ENCODE measurements at regions not wholly inside any gene's neighbourhood (a gene's known extent, or its start where the extent isn't known, plus 50 kb on each side); places are given as distances from the start of the nearest gene placed in this dataset.

- no peaks in the 10 kb centered on the region for H3K36me3 ChIP-seq (ENCODE audit: control insufficient read depth in 2 of 2, extremely low read depth in 1 of 2, insufficient read depth in 1 of 2, low read length in 1 of 2)
- ATAC-seq (replicated peaks in 1 of 4) (no peak), DNase-seq (no peak)
- no peaks in the 10 kb centered on the region for H3K4me1 ChIP-seq (ENCODE audit: control insufficient read depth in 1 of 2, extremely low read depth in 1 of 2, insufficient read depth in 2 of 2, low read length in 2 of 2)
- H3K27ac ChIP-seq (ENCODE audit: low read length): no peak overlapping the region
- H3K27me3 Mint-ChIP-seq: peaks cover 2 to 10% of the 10 kb centered on the region in 2 donors
- H3K27ac Mint-ChIP-seq: no peak overlapping the region
- no peak overlapping the region for H3K4me3 Mint-ChIP-seq
- POLR2A ChIA-PET: no interaction called here
- H3K9me3 ChIP-seq: no peaks in the 10 kb centered on the region
- H3K27me3 ChIP-seq (replicated peaks in 1 of 2; ENCODE audit: control insufficient read depth in 2 of 2, extremely low read depth in 1 of 2, insufficient read depth in 2 of 2, low read length in 1 of 2): peaks cover 0 to 3% of the 10 kb centered on the region in 2 experiments
- H3K4me3 ChIP-seq (ENCODE audit: control insufficient read depth in 1 of 2, extremely low read depth in 1 of 2, low read length in 1 of 2): no peak overlapping the region
- CTCF ChIA-PET: interaction anchor here in 1 of 2 donors (1.1 kb wide), 1 partner anchor 20 kb away, joined by 3 read pairs; no protein-coding TSS in a partner anchor
- H3K36me3 Mint-ChIP-seq: no peaks in the 10 kb centered on the region
- no peaks in the 10 kb centered on the region for H3K4me1 Mint-ChIP-seq
- WGBS (ENCODE audit: insufficient coverage): 88% methylated on average over 3 of the region's 6 CpGs
- no peaks in the 10 kb centered on the region for H3K9me3 Mint-ChIP-seq
Measured at GRCh38 chr13:31409678-31410356, 210.0 kb downstream of the B3GLCT start.

GRCh38 chr13:31413516-31413915 is 213.7 kb downstream of the B3GLCT start:
- DNase-seq (no peak), ATAC-seq (replicated peaks in 1 of 4) (no peak)
- no peak overlapping the region for H3K27ac ChIP-seq (ENCODE audit: low read length)
- H3K9me3 ChIP-seq: no peaks in the 10 kb centered on the region
- ChIA-PET POLR2A (no interaction called here), CTCF (no interaction called here)
- H3K4me3 Mint-ChIP-seq: no peak overlapping the region
- H3K36me3 ChIP-seq (ENCODE audit: control insufficient read depth in 2 of 2, extremely low read depth in 1 of 2, insufficient read depth in 1 of 2, low read length in 1 of 2): no peaks in the 10 kb centered on the region
- peaks cover 0 to 19% of the 10 kb centered on the region in 2 donors for H3K27me3 Mint-ChIP-seq
- H3K27me3 ChIP-seq (replicated peaks in 1 of 2; ENCODE audit: control insufficient read depth in 2 of 2, extremely low read depth in 1 of 2, insufficient read depth in 2 of 2, low read length in 1 of 2): peaks cover 0 to 2% of the 10 kb centered on the region in 2 experiments
- WGBS (ENCODE audit: insufficient coverage): 100% methylated on average over 2 of the region's 3 CpGs
- H3K4me1 ChIP-seq (ENCODE audit: control insufficient read depth in 1 of 2, extremely low read depth in 1 of 2, insufficient read depth in 2 of 2, low read length in 2 of 2): no peaks in the 10 kb centered on the region
- H3K4me1 Mint-ChIP-seq: no peaks in the 10 kb centered on the region
- no peak overlapping the region for H3K27ac Mint-ChIP-seq
- H3K36me3 Mint-ChIP-seq: no peaks in the 10 kb centered on the region
- no peak overlapping the region for H3K4me3 ChIP-seq (ENCODE audit: control insufficient read depth in 1 of 2, extremely low read depth in 1 of 2, low read length in 1 of 2)
- no peaks in the 10 kb centered on the region for H3K9me3 Mint-ChIP-seq

- no peaks in the 10 kb centered on the region for H3K4me1 Mint-ChIP-seq
- H3K4me3 Mint-ChIP-seq: no peak overlapping the region
- H3K36me3 ChIP-seq (ENCODE audit: control insufficient read depth in 2 of 2, extremely low read depth in 1 of 2, insufficient read depth in 1 of 2, low read length in 1 of 2): no peaks in the 10 kb centered on the region
- H3K36me3 Mint-ChIP-seq: no peaks in the 10 kb centered on the region
- no peak for DNase-seq
- WGBS (ENCODE audit: insufficient coverage): 92% methylated on average over 4 of the region's 4 CpGs
- H3K9me3 Mint-ChIP-seq: no peaks in the 10 kb centered on the region
- ChIA-PET POLR2A (no interaction called here), CTCF (no interaction called here)
- no peak overlapping the region for H3K4me3 ChIP-seq (ENCODE audit: control insufficient read depth in 1 of 2, extremely low read depth in 1 of 2, low read length in 1 of 2)
- no peaks in the 10 kb centered on the region for H3K9me3 ChIP-seq
- H3K4me1 ChIP-seq (ENCODE audit: control insufficient read depth in 1 of 2, extremely low read depth in 1 of 2, insufficient read depth in 2 of 2, low read length in 2 of 2): no peaks in the 10 kb centered on the region
- H3K27ac Mint-ChIP-seq: no peak overlapping the region
- no peak for ATAC-seq (replicated peaks in 1 of 4)
- no peak overlapping the region for H3K27ac ChIP-seq (ENCODE audit: low read length)
- peaks cover 0 to 2% of the 10 kb centered on the region in 2 experiments for H3K27me3 ChIP-seq (replicated peaks in 1 of 2; ENCODE audit: control insufficient read depth in 2 of 2, extremely low read depth in 1 of 2, insufficient read depth in 2 of 2, low read length in 1 of 2)
- H3K27me3 Mint-ChIP-seq: peaks cover 6 to 31% of the 10 kb centered on the region in 2 donors
Measured at GRCh38 chr13:31416066-31416465, 216.3 kb downstream of the B3GLCT start.

GRCh38 chr13:31418186-31418585 is 218.4 kb downstream of the B3GLCT start:
- Histone ChIP-seq H3K4me3 (ENCODE audit: control insufficient read depth in 1 of 2, extremely low read depth in 1 of 2, low read length in 1 of 2) (no peak overlapping the region), H3K27me3 (replicated peaks in 1 of 2; ENCODE audit: control insufficient read depth in 2 of 2, extremely low read depth in 1 of 2, insufficient read depth in 2 of 2, low read length in 1 of 2) (peaks cover 0 to 2% of the 10 kb centered on the region in 2 experiments), H3K36me3 (ENCODE audit: control insufficient read depth in 2 of 2, extremely low read depth in 1 of 2, insufficient read depth in 1 of 2, low read length in 1 of 2) (no peaks in the 10 kb centered on the region), H3K9me3 (no peaks in the 10 kb centered on the region), H3K27ac (ENCODE audit: low read length) (no peak overlapping the region), H3K4me1 (ENCODE audit: control insufficient read depth in 1 of 2, extremely low read depth in 1 of 2, insufficient read depth in 2 of 2, low read length in 2 of 2) (no peaks in the 10 kb centered on the region)
- Mint-ChIP-seq H3K4me1 (no peaks in the 10 kb centered on the region), H3K9me3 (no peaks in the 10 kb centered on the region), H3K27me3 (peaks cover 11 to 31% of the 10 kb centered on the region in 2 donors), H3K4me3 (no peak overlapping the region), H3K36me3 (no peaks in the 10 kb centered on the region), H3K27ac (no peak overlapping the region)
- WGBS (ENCODE audit: insufficient coverage): no CpG with 5 or more reads among the region's 2 CpGs
- CTCF ChIA-PET: no interaction called here
- DNase-seq (no peak), ATAC-seq (replicated peaks in 1 of 4) (no peak)
- POLR2A ChIA-PET: no interaction called here

- H3K36me3 Mint-ChIP-seq: no peaks in the 10 kb centered on the region
- no peaks in the 10 kb centered on the region for H3K9me3 Mint-ChIP-seq
- Histone ChIP-seq H3K27ac (ENCODE audit: low read length) (no peak overlapping the region), H3K9me3 (no peaks in the 10 kb centered on the region), H3K36me3 (ENCODE audit: control insufficient read depth in 2 of 2, extremely low read depth in 1 of 2, insufficient read depth in 1 of 2, low read length in 1 of 2) (no peaks in the 10 kb centered on the region), H3K4me1 (ENCODE audit: control insufficient read depth in 1 of 2, extremely low read depth in 1 of 2, insufficient read depth in 2 of 2, low read length in 2 of 2) (no peaks in the 10 kb centered on the region), H3K27me3 (replicated peaks in 1 of 2; ENCODE audit: control insufficient read depth in 2 of 2, extremely low read depth in 1 of 2, insufficient read depth in 2 of 2, low read length in 1 of 2) (peaks cover 0 to 4% of the 10 kb centered on the region in 2 experiments), H3K4me3 (ENCODE audit: control insufficient read depth in 1 of 2, extremely low read depth in 1 of 2, low read length in 1 of 2) (no peak overlapping the region)
- ChIA-PET CTCF (no interaction called here), POLR2A (interaction anchor here in 1 of 2 donors (0.7 kb wide), 1 partner anchor 355 kb away, joined by 3 read pairs; no protein-coding TSS in a partner anchor)
- no peak overlapping the region for H3K27ac Mint-ChIP-seq
- 73% methylated on average over 1 of the region's 1 CpG for WGBS (ENCODE audit: insufficient coverage)
- H3K4me3 Mint-ChIP-seq: no peak overlapping the region
- H3K27me3 Mint-ChIP-seq: peaks cover 11 to 21% of the 10 kb centered on the region in 2 donors
- ATAC-seq (replicated peaks in 1 of 4) (no peak), DNase-seq (no peak)
- H3K4me1 Mint-ChIP-seq: peaks cover 0 to 4% (median 2%) of the 10 kb centered on the region in 3 donors
Measured at GRCh38 chr13:31421756-31422155, 222.0 kb downstream of the B3GLCT start.

GRCh38 chr13:31424130-31424729 is 224.5 kb downstream of the B3GLCT start:
- H3K27ac ChIP-seq (ENCODE audit: low read length): no peak overlapping the region
- no peaks in the 10 kb centered on the region for H3K4me1 ChIP-seq (ENCODE audit: control insufficient read depth in 1 of 2, extremely low read depth in 1 of 2, insufficient read depth in 2 of 2, low read length in 2 of 2)
- Mint-ChIP-seq H3K4me1 (peaks cover 0 to 4% (median 2%) of the 10 kb centered on the region in 3 donors), H3K27ac (no peak overlapping the region), H3K9me3 (no peaks in the 10 kb centered on the region), H3K27me3 (peaks cover 10 to 11% of the 10 kb centered on the region in 2 donors), H3K4me3 (no peak overlapping the region), H3K36me3 (no peaks in the 10 kb centered on the region)
- H3K36me3 ChIP-seq (ENCODE audit: control insufficient read depth in 2 of 2, extremely low read depth in 1 of 2, insufficient read depth in 1 of 2, low read length in 1 of 2): no peaks in the 10 kb centered on the region
- H3K27me3 ChIP-seq (replicated peaks in 1 of 2; ENCODE audit: control insufficient read depth in 2 of 2, extremely low read depth in 1 of 2, insufficient read depth in 2 of 2, low read length in 1 of 2): peaks cover 0 to 4% of the 10 kb centered on the region in 2 experiments
- H3K4me3 ChIP-seq (ENCODE audit: control insufficient read depth in 1 of 2, extremely low read depth in 1 of 2, low read length in 1 of 2): no peak overlapping the region
- 0% methylated on average over 1 of the region's 6 CpGs for WGBS (ENCODE audit: insufficient coverage)
- ATAC-seq (replicated peaks in 1 of 4) (peak; percentile 57 to 73 (median 68)), DNase-seq (peak in 32 of 35 experiments; percentile 2 to 57 (median 22))
- CTCF ChIA-PET: interaction anchor here (0.7 to 2.2 kb wide), 6 partner anchors 10 to 317 kb away, joined by 3 to 9 read pairs (median 4); no protein-coding TSS in a partner anchor
- POLR2A ChIA-PET: no interaction called here
- no peaks in the 10 kb centered on the region for H3K9me3 ChIP-seq
